GM10248 (cell line): ENCODE measurements at regions not wholly inside any gene's neighbourhood (a gene's known extent, or its start where the extent isn't known, plus 50 kb on each side); places are given as distances from the start of the nearest gene placed in this dataset.

Experiments
- CTCF ChIA-PET: fragments of 300-600 bp; sonication (Branson Sonifier 250); formaldehyde crosslinking; extraction: SDS; loops from one replicate; lab custom pipeline; 2021; ENCODE audit warnings: antibody characterized with exemption; lab: Yijun Ruan, JAX
- POLR2A ChIA-PET: fragments of 350-650 bp; sonication (Branson Sonifier 250); formaldehyde crosslinking; extraction: SDS; loops from one replicate; lab custom pipeline; 2020; ENCODE audit warnings: antibody characterized with exemption; lab: Yijun Ruan, JAX
- DNase-seq: peaks from one replicate; pipeline ENCODE4 v3.0.0; 2012; ENCODE audit errors: extremely low spot score
- TF ChIP-seq, protein P1 (sequence below): IDR thresholded peaks from 2 replicates; pipeline ENCODE4 v1.5.1; 2012; ENCODE audit warnings: mild to moderate bottlenecking, low read depth; ENCODE audit errors: extremely low read depth, missing control alignments, control extremely low read depth

- CTCF ChIA-PET, result no interaction called here
- POLR2A ChIA-PET, result no interaction called here
- DNase-seq, result no peak
- TF ChIP-seq, protein P1, sequence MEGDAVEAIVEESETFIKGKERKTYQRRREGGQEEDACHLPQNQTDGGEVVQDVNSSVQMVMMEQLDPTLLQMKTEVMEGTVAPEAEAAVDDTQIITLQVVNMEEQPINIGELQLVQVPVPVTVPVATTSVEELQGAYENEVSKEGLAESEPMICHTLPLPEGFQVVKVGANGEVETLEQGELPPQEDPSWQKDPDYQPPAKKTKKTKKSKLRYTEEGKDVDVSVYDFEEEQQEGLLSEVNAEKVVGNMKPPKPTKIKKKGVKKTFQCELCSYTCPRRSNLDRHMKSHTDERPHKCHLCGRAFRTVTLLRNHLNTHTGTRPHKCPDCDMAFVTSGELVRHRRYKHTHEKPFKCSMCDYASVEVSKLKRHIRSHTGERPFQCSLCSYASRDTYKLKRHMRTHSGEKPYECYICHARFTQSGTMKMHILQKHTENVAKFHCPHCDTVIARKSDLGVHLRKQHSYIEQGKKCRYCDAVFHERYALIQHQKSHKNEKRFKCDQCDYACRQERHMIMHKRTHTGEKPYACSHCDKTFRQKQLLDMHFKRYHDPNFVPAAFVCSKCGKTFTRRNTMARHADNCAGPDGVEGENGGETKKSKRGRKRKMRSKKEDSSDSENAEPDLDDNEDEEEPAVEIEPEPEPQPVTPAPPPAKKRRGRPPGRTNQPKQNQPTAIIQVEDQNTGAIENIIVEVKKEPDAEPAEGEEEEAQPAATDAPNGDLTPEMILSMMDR, result no peak
These were observed 246.8 kb downstream of the IZUMO3 start for GRCh38 chr9:24298912-24299311.

GRCh38 chr9:24297931-24298330, 247.8 kb downstream of the IZUMO3 start:
- TF ChIP-seq, protein P1, result no peak
- ChIA-PET POLR2A (no interaction called here), CTCF (interaction anchor here (1.4 kb wide), 1 partner anchor 32 kb away, joined by 3 read pairs; no protein-coding TSS in a partner anchor)
- DNase-seq, result no peak

GRCh38 chr9:24296124-24296523, 249.6 kb downstream of the IZUMO3 start:
- CTCF ChIA-PET, result no interaction called here
- POLR2A ChIA-PET, result no interaction called here

DNA sequence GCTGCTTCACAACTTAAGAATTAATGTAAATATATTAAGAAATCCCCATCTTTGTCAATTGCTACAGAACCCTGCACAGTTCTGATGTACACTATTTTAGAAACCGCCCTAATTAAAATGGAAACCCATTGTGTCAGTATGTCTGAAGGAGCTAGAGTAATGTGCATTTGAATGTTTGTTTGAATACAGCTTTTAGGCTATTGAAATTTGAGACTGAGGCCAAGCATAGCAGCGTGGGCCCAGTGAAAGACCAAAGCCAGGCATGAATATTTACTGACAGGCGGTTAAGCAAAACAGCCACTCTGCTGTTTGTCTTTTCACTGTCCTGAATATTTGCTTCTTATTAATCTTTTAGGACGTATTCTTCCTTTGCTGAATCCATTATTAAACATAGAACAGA, 252.3 kb downstream of the IZUMO3 start:
- TF ChIP-seq, protein P1, result no peak
- ChIA-PET CTCF (no interaction called here), POLR2A (no interaction called here)
- no peak for DNase-seq

More at GRCh38 chr9:24296124-24296523, 249.6 kb downstream of the IZUMO3 start:
- DNase-seq, result no peak
- TF ChIP-seq, protein P1, result no peak

DNA sequence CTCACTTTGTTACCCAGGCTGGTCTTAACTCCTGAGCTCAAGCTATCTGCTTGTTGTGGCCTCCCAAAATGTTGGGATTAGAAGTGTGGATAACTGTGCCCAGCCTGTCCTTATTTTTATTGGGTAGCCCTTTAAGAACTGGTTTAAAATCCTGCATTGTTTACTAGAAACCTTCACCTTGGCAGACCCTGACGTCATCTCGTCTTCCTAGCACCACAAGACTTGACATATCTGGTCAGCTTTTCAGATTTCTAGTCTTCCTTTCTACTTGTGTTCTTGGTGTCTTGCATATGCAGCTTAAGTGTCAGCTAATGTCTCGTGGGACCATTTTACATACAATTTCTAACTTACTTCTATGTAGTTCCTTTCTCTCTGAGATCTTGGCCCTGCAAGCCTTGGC, 258.9 kb downstream of the IZUMO3 start:
- ChIA-PET POLR2A (no interaction called here), CTCF (no interaction called here)
- TF ChIP-seq, protein P1, result no peak
- no peak for DNase-seq

- TF ChIP-seq, protein P1, result no peak
- CTCF ChIA-PET, result interaction anchor here (0.9 to 1.3 kb wide), 2 partner anchors 8 to 25 kb away, joined by 3 to 4 read pairs; no protein-coding TSS in a partner anchor
- POLR2A ChIA-PET, result interaction anchor here (0.6 kb wide), 1 partner anchor 243 kb away, joined by 7 read pairs; no protein-coding TSS in a partner anchor
- no peak for DNase-seq
These were observed 287.1 kb downstream of the IZUMO3 start for GRCh38 chr9:24258626-24259025.

DNA sequence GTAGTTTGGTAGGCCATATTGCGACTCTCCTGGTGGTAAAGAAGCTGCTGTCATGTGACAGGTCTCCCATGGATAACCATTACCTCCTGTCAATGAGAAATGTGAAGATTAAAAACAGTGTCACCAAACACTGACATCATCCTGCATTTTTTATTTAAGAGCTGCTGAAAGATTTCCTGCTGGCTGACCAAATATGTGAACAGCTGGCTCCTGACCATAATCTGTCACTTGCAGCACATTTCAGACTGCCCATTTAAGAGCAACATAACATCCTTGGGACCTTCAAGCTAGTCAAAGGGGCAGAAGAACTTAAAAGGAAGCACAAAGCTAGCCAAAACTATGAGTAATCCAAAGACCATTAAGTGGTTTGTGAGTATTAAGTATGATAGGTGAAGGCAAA, 288.0 kb downstream of the IZUMO3 start:
- POLR2A ChIA-PET, result no interaction called here
- TF ChIP-seq, protein P1, result no peak
- DNase-seq, result no peak
- CTCF ChIA-PET, result interaction anchor here (1.3 kb wide), 1 partner anchor 26 kb away, joined by 4 read pairs; no protein-coding TSS in a partner anchor
